OCI-LY7 (cell line): ENCODE measurements at regions not wholly inside any gene's neighbourhood (a gene's known extent, or its start where the extent isn't known, plus 50 kb on each side); places are given as distances from the start of the nearest gene placed in this dataset.

Experiments used
- EZH2phosphoT487 ChIP-seq: fragments of 200-600 bp; sonication (generic); IDR thresholded peaks from 2 replicates; pipeline ENCODE4 v1.6.1; 2018; ENCODE audit warnings: low read depth, borderline replicate concordance, mild to moderate bottlenecking, mixed run types, antibody characterized with exemption, low read length, moderate library complexity, mixed read lengths
- TF ChIP-seq, protein P1 (sequence below): fragments of 200-600 bp; sonication (generic); conservative IDR thresholded peaks from 2 replicates; pipeline ENCODE4 v1.5.1; 2014; ENCODE audit warnings: mild to moderate bottlenecking, antibody characterized with exemption, low read length, moderate library complexity, mixed read lengths

DNA sequence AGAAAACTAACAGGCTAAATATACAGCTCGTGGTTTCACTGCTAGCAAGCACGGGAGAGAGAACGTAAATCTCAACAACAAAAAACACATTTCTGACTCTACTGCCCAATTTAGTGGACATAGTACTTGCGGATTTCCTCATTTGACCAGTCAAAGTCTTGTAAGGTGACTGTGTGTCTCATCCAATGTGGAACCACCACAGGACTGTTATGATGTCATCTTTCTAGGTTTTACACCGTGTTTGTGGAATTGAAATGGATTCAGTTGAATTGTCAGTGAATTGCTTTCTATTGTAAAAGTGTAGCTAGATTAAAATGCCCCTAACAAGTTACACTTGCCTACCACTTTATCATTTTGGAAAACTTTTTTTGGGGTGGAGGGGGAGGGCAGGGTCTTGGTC lies 1010.8 kb downstream of the NLGN4Y start:
- TF ChIP-seq, protein P1, sequence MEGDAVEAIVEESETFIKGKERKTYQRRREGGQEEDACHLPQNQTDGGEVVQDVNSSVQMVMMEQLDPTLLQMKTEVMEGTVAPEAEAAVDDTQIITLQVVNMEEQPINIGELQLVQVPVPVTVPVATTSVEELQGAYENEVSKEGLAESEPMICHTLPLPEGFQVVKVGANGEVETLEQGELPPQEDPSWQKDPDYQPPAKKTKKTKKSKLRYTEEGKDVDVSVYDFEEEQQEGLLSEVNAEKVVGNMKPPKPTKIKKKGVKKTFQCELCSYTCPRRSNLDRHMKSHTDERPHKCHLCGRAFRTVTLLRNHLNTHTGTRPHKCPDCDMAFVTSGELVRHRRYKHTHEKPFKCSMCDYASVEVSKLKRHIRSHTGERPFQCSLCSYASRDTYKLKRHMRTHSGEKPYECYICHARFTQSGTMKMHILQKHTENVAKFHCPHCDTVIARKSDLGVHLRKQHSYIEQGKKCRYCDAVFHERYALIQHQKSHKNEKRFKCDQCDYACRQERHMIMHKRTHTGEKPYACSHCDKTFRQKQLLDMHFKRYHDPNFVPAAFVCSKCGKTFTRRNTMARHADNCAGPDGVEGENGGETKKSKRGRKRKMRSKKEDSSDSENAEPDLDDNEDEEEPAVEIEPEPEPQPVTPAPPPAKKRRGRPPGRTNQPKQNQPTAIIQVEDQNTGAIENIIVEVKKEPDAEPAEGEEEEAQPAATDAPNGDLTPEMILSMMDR: no peak
- no peak for TF ChIP-seq EZH2phosphoT487
